CD4-positive, CD25-positive, alpha-beta regulatory T cell (primary cell): ENCODE measurements at regions not wholly inside any gene's neighbourhood (a gene's known extent, or its start where the extent isn't known, plus 50 kb on each side); places are given as distances from the start of the nearest gene placed in this dataset.

Experiments used
- ATAC-seq, 2 donors: fragments of 150-1000 bp; cut with Tn5 transposase; one replicate each; pipeline ENCODE4 v1.10.0; 2021; ENCODE audit warnings: low read depth in 2 of 2, moderate number of reproducible peaks in 2 of 2, moderate library complexity in 1 of 2
- DNase-seq, 3 donors: peaks; one replicate each; pipeline versions ENCODE4 v3.0.0 to v3.0.0-alpha.2; 2012 to 2022; ENCODE audit warnings: mixed read lengths in 1 of 3
- H3K27ac ChIP-seq: one replicate; pipeline ENCODE4 v1.7.0; 2013; ENCODE audit warnings: mild to moderate bottlenecking, low read length; ENCODE audit not compliant: insufficient read depth, poor library complexity, severe bottlenecking
- H3K27me3 ChIP-seq: one replicate; pipeline ENCODE4 v1.7.0; 2013; ENCODE audit warnings: low read length; ENCODE audit not compliant: control insufficient read depth, insufficient read depth
- H3K36me3 ChIP-seq: one replicate; pipeline ENCODE4 v1.7.0; 2013; ENCODE audit warnings: mild to moderate bottlenecking, low read length, moderate library complexity; ENCODE audit not compliant: control insufficient read depth, insufficient read depth
- H3K4me1 ChIP-seq: 2 replicates; pipeline ENCODE4 v1.7.0; 2013; ENCODE audit warnings: mild to moderate bottlenecking, low read length; ENCODE audit not compliant: insufficient read depth, control insufficient read depth, poor library complexity, severe bottlenecking
- H3K4me3 ChIP-seq: one replicate; pipeline ENCODE4 v1.7.0; 2013; ENCODE audit warnings: low read depth, mild to moderate bottlenecking, low read length, moderate library complexity
- H3K9me3 ChIP-seq, 2 experiments: 1 replicate in 1 of 2; 2 replicates in 1 of 2; pipeline ENCODE4 v1.7.0; 2013; ENCODE audit warnings: low read length in 2 of 2, mild to moderate bottlenecking in 1 of 2, moderate library complexity in 1 of 2; ENCODE audit not compliant: control insufficient read depth in 2 of 2
- H3K27ac Mint-ChIP-seq, 3 donors: one replicate each; pipeline ENCODE4 v1.8.0; 2020 to 2022; ENCODE audit warnings: mild to moderate bottlenecking in 3 of 3, mixed read lengths in 3 of 3, moderate library complexity in 2 of 3
- H3K27me3 Mint-ChIP-seq: one replicate; pipeline ENCODE4 v1.8.0; 2022; ENCODE audit warnings: mild to moderate bottlenecking, mixed read lengths
- H3K36me3 Mint-ChIP-seq: one replicate; pipeline ENCODE4 v1.8.0; 2020; ENCODE audit warnings: mixed read lengths
- H3K4me1 Mint-ChIP-seq, 4 donors: one replicate each; pipeline ENCODE4 v1.8.0; 2020 to 2022; ENCODE audit warnings: mixed read lengths in 4 of 4, mild to moderate bottlenecking in 1 of 4
- H3K4me3 Mint-ChIP-seq, 4 donors: one replicate each; pipeline ENCODE4 v1.8.0; 2020 to 2022; ENCODE audit warnings: mild to moderate bottlenecking in 4 of 4, mixed read lengths in 4 of 4, moderate library complexity in 3 of 4
- H3K9me3 Mint-ChIP-seq, 7 donors: one replicate each; pipeline ENCODE4 v1.8.0; 2020 to 2022; ENCODE audit warnings: mixed read lengths in 7 of 7, mild to moderate bottlenecking in 3 of 7, moderate library complexity in 2 of 7

- no peak overlapping the region for H3K27ac ChIP-seq
- no peaks in the 10 kb centered on the region for H3K36me3 ChIP-seq
- Mint-ChIP-seq H3K4me3 (no peak overlapping the region), H3K36me3 (no peaks in the 10 kb centered on the region), H3K9me3 (no peaks in the 10 kb centered on the region), H3K4me1 (no peaks in the 10 kb centered on the region), H3K27ac (no peak overlapping the region), H3K27me3 (peaks cover 16% of the 10 kb centered on the region)
- H3K27me3 ChIP-seq, result no peaks in the 10 kb centered on the region
- DNase-seq (no peak), ATAC-seq (no peak)
- no peak overlapping the region for H3K4me3 ChIP-seq
- H3K4me1 ChIP-seq, result no peaks in the 10 kb centered on the region
- H3K9me3 ChIP-seq, result no peaks in the 10 kb centered on the region
These were observed 126.7 kb downstream of the CTTN start for GRCh38 chr11:70525006-70525405.

- no peaks in the 10 kb centered on the region for H3K27me3 ChIP-seq
- H3K36me3 ChIP-seq, result no peaks in the 10 kb centered on the region
- H3K9me3 ChIP-seq, result no peaks in the 10 kb centered on the region
- H3K4me1 ChIP-seq, result no peaks in the 10 kb centered on the region
- DNase-seq (no peak), ATAC-seq (no peak)
- no peak overlapping the region for H3K4me3 ChIP-seq
- Mint-ChIP-seq H3K4me1 (no peaks in the 10 kb centered on the region), H3K27ac (no peak overlapping the region), H3K4me3 (no peak overlapping the region), H3K36me3 (no peaks in the 10 kb centered on the region), H3K27me3 (peaks cover 16% of the 10 kb centered on the region), H3K9me3 (no peaks in the 10 kb centered on the region)
- H3K27ac ChIP-seq, result no peak overlapping the region
These were observed 127.1 kb downstream of the CTTN start for GRCh38 chr11:70525466-70525865.

- Mint-ChIP-seq H3K36me3 (no peaks in the 10 kb centered on the region), H3K9me3 (no peaks in the 10 kb centered on the region), H3K4me1 (no peaks in the 10 kb centered on the region), H3K27me3 (peaks cover 15% of the 10 kb centered on the region), H3K4me3 (no peak overlapping the region), H3K27ac (no peak overlapping the region)
- Histone ChIP-seq H3K36me3 (no peaks in the 10 kb centered on the region), H3K27me3 (no peaks in the 10 kb centered on the region), H3K4me3 (no peak overlapping the region), H3K4me1 (no peaks in the 10 kb centered on the region), H3K9me3 (no peaks in the 10 kb centered on the region), H3K27ac (no peak overlapping the region)
- ATAC-seq, result no peak
- no peak for DNase-seq
These were observed 128.1 kb downstream of the CTTN start for GRCh38 chr11:70526116-70527045.

- Histone ChIP-seq H3K9me3 (no peaks in the 10 kb centered on the region), H3K4me3 (no peak overlapping the region), H3K4me1 (no peaks in the 10 kb centered on the region), H3K27ac (no peak overlapping the region), H3K27me3 (no peaks in the 10 kb centered on the region), H3K36me3 (no peaks in the 10 kb centered on the region)
- H3K27ac Mint-ChIP-seq, result no peak overlapping the region
- H3K36me3 Mint-ChIP-seq, result no peaks in the 10 kb centered on the region
- H3K27me3 Mint-ChIP-seq, result peaks cover 9% of the 10 kb centered on the region
- H3K4me1 Mint-ChIP-seq, result no peaks in the 10 kb centered on the region
- H3K9me3 Mint-ChIP-seq, result no peaks in the 10 kb centered on the region
- ATAC-seq, result no peak
- no peak for DNase-seq
- H3K4me3 Mint-ChIP-seq, result no peak overlapping the region
These were observed 128.7 kb downstream of the CTTN start for GRCh38 chr11:70527046-70527395.

GRCh38 chr11:70527429-70528045, 129.2 kb downstream of the CTTN start:
- peaks cover 5% of the 10 kb centered on the region for H3K27me3 Mint-ChIP-seq
- Histone ChIP-seq H3K36me3 (no peaks in the 10 kb centered on the region), H3K4me1 (no peaks in the 10 kb centered on the region), H3K27me3 (no peaks in the 10 kb centered on the region), H3K9me3 (no peaks in the 10 kb centered on the region), H3K27ac (no peak overlapping the region), H3K4me3 (no peak overlapping the region)
- no peak overlapping the region for H3K4me3 Mint-ChIP-seq
- no peak overlapping the region for H3K27ac Mint-ChIP-seq
- ATAC-seq (no peak), DNase-seq (no peak)
- no peaks in the 10 kb centered on the region for H3K9me3 Mint-ChIP-seq
- H3K4me1 Mint-ChIP-seq, result no peaks in the 10 kb centered on the region
- no peaks in the 10 kb centered on the region for H3K36me3 Mint-ChIP-seq

- Histone ChIP-seq H3K27me3 (no peaks in the 10 kb centered on the region), H3K4me1 (no peaks in the 10 kb centered on the region), H3K9me3 (no peaks in the 10 kb centered on the region), H3K4me3 (no peak overlapping the region), H3K36me3 (no peaks in the 10 kb centered on the region), H3K27ac (no peak overlapping the region)
- Mint-ChIP-seq H3K27ac (no peak overlapping the region), H3K27me3 (no peaks in the 10 kb centered on the region), H3K4me3 (no peak overlapping the region), H3K9me3 (no peaks in the 10 kb centered on the region), H3K36me3 (no peaks in the 10 kb centered on the region), H3K4me1 (no peaks in the 10 kb centered on the region)
- no peak for DNase-seq
- no peak for ATAC-seq
These were observed 129.9 kb downstream of the CTTN start for GRCh38 chr11:70528046-70528793.

- H3K4me1 ChIP-seq, result no peaks in the 10 kb centered on the region
- Mint-ChIP-seq H3K4me3 (no peak overlapping the region), H3K9me3 (peaks cover 0 to 3% (median 0%) of the 10 kb centered on the region in 7 donors), H3K27ac (no peak overlapping the region), H3K27me3 (no peaks in the 10 kb centered on the region), H3K4me1 (no peaks in the 10 kb centered on the region), H3K36me3 (no peaks in the 10 kb centered on the region)
- no peaks in the 10 kb centered on the region for H3K36me3 ChIP-seq
- H3K9me3 ChIP-seq, result no peaks in the 10 kb centered on the region
- H3K27me3 ChIP-seq, result no peaks in the 10 kb centered on the region
- H3K4me3 ChIP-seq, result no peak overlapping the region
- DNase-seq, result no peak
- ATAC-seq, result no peak
- H3K27ac ChIP-seq, result no peak overlapping the region
These were observed 130.7 kb downstream of the CTTN start for GRCh38 chr11:70528794-70529580.
